ENCODE measurements at regions not wholly inside any gene's neighbourhood (a gene's known extent, or its start where the extent isn't known, plus 50 kb on each side); places are given as distances from the start of the nearest gene placed in this dataset.

DNA sequence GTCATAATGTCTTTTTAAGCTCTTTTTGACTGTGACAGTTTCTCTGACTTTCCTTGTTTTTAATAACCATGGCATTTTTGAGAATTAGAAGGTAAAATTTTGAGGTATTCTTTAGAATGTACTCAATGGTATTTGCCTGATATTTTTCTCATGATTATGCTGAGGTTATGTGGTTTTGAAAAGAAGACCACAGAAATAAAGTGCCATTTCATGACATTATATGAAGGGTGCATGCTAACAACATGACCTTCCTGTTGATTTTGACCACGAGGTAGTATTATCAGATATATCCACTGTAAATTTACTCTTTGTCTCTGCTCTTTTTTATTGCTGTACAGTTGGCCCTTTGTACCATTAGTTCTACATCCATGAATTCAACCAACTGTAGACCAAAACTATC, 1418.5 kb downstream of the PLA2G4A start:
- no CpG with 5 or more reads among the region's 1 CpG for WGBS (ENCODE audit: insufficient coverage, insufficient read length)
- H3K27ac ChIP-seq (ENCODE audit: low read length), result no peak overlapping the region
- no peaks in the 10 kb centered on the region for H3K27me3 ChIP-seq (ENCODE audit: control insufficient read depth, insufficient read depth, low read length)
- no peaks in the 10 kb centered on the region for H3K9me3 ChIP-seq (ENCODE audit: control insufficient read depth, insufficient read depth, low read length)
- no peaks in the 10 kb centered on the region for H3K36me3 ChIP-seq (ENCODE audit: control insufficient read depth, insufficient read depth, low read length)
- H3K4me3 ChIP-seq (ENCODE audit: low read length), result no peak overlapping the region
- DNase-seq (ENCODE audit: low read depth, low spot score), result no peak
- H3K4me1 ChIP-seq (ENCODE audit: control insufficient read depth, insufficient read depth, low read length), result no peaks in the 10 kb centered on the region

DNA sequence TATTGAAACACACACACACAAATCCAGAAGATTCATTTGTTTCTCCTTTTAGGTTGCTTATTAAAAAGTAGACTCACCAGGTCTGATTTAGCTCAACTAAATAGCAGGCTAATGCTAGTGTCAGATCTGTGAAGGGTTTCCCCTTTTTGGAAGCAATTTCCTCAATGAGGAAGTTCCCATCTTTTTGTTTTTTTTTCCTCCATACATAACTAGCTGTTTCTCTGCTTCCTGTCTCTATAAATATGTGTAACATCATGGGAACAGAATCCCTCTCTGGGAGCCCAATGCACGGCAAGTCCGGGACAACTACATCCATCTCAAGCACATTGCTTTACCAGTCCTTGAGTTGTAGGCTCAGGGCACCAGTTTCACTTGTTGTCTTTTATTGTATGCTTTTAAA, 1421.1 kb downstream of the PLA2G4A start:
- DNase-seq (ENCODE audit: low read depth, low spot score), result no peak
- no CpG with 5 or more reads among the region's 2 CpGs for WGBS (ENCODE audit: insufficient coverage, insufficient read length)
- Histone ChIP-seq H3K4me3 (ENCODE audit: low read length) (no peak overlapping the region), H3K36me3 (ENCODE audit: control insufficient read depth, insufficient read depth, low read length) (no peaks in the 10 kb centered on the region), H3K4me1 (ENCODE audit: control insufficient read depth, insufficient read depth, low read length) (no peaks in the 10 kb centered on the region), H3K27ac (ENCODE audit: low read length) (no peak overlapping the region), H3K27me3 (ENCODE audit: control insufficient read depth, insufficient read depth, low read length) (no peaks in the 10 kb centered on the region), H3K9me3 (ENCODE audit: control insufficient read depth, insufficient read depth, low read length) (no peaks in the 10 kb centered on the region)

DNA sequence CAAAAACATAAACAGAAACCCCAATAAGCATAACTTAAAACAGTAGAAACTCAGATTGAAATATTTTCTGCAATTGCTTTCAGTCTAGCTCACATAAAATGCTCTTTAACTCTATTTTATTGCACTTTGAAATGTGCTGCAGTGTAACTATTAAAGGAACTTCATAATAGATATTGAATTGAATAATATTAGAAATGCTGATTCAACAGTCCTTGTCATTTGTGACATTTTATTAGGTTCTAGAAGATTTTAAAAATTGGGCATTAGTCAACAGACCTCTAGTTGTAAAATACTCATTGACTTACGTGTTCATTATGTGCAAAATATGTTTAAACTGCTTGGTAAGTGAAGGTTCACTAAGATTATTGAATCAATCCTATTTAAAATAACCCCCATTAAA, 1422.3 kb downstream of the PLA2G4A start:
- Histone ChIP-seq H3K27me3 (ENCODE audit: control insufficient read depth, insufficient read depth, low read length) (no peaks in the 10 kb centered on the region), H3K9me3 (ENCODE audit: control insufficient read depth, insufficient read depth, low read length) (no peaks in the 10 kb centered on the region), H3K27ac (ENCODE audit: low read length) (no peak overlapping the region), H3K36me3 (ENCODE audit: control insufficient read depth, insufficient read depth, low read length) (no peaks in the 10 kb centered on the region), H3K4me1 (ENCODE audit: control insufficient read depth, insufficient read depth, low read length) (no peaks in the 10 kb centered on the region), H3K4me3 (ENCODE audit: low read length) (no peak overlapping the region)
- no CpG with 5 or more reads among the region's 1 CpG for WGBS (ENCODE audit: insufficient coverage, insufficient read length)
- no peak for DNase-seq (ENCODE audit: low read depth, low spot score)

DNA sequence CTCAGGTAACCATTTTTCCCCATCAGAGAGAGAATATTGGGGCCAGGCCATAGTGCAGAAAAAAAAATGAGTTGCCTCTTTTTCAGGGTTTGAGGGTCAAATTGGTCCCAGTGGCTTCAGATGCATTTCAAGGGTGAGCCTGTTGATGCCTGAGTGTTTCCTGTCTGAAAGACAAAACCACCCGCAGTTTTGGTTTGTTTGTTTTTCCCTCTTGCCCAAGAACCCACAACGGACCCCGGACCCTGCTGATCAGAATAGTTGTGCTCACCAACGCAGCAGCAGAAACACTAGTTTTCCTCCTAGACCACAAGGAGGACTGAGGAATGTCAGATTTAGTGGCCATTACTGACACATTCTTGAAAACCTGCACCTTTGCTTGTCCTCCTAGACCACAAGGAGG, 1433.1 kb downstream of the PLA2G4A start:
- Histone ChIP-seq H3K27me3 (ENCODE audit: control insufficient read depth, insufficient read depth, low read length) (no peaks in the 10 kb centered on the region), H3K4me3 (ENCODE audit: low read length) (no peak overlapping the region), H3K4me1 (ENCODE audit: control insufficient read depth, insufficient read depth, low read length) (no peaks in the 10 kb centered on the region), H3K9me3 (ENCODE audit: control insufficient read depth, insufficient read depth, low read length) (no peaks in the 10 kb centered on the region), H3K36me3 (ENCODE audit: control insufficient read depth, insufficient read depth, low read length) (no peaks in the 10 kb centered on the region), H3K27ac (ENCODE audit: low read length) (no peak overlapping the region)
- WGBS (ENCODE audit: insufficient coverage, insufficient read length), result no CpG with 5 or more reads among the region's 4 CpGs
- DNase-seq (ENCODE audit: low read depth, low spot score), result no peak

DNA sequence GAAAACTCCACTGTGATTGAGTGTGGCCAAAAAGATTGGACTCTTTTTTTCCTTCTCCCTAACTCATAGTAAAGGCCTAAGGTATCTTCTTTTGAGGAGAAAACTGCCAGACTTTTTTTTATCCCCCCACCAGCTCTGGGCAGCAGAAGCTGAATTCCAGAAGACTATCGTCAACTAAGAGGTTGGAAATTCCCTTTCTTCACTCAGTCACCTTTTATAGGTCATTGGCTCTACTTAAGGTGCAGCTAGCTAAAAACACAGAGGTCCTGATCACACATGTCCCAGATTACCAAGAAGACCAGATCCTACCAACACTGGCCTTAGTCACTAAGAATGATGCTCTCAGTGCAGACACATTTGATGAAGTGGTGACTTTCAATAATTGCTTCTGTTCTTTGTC, 1441.2 kb downstream of the PLA2G4A start:
- WGBS (ENCODE audit: insufficient coverage, insufficient read length), result no CpG with 5 or more reads among the region's 1 CpG
- no peaks in the 10 kb centered on the region; the same call in 1 of the 2 replicates for H3K27me3 ChIP-seq (ENCODE audit: control insufficient read depth, insufficient read depth, low read length)
- DNase-seq (ENCODE audit: low read depth, low spot score), result no peak
- no peak overlapping the region for H3K27ac ChIP-seq (ENCODE audit: low read length)
- H3K4me1 ChIP-seq (ENCODE audit: control insufficient read depth, insufficient read depth, low read length), result no peaks in the 10 kb centered on the region
- H3K36me3 ChIP-seq (ENCODE audit: control insufficient read depth, insufficient read depth, low read length), result no peaks in the 10 kb centered on the region
- H3K9me3 ChIP-seq (ENCODE audit: control insufficient read depth, insufficient read depth, low read length), result no peaks in the 10 kb centered on the region
- H3K4me3 ChIP-seq (ENCODE audit: low read length), result no peak overlapping the region

DNA sequence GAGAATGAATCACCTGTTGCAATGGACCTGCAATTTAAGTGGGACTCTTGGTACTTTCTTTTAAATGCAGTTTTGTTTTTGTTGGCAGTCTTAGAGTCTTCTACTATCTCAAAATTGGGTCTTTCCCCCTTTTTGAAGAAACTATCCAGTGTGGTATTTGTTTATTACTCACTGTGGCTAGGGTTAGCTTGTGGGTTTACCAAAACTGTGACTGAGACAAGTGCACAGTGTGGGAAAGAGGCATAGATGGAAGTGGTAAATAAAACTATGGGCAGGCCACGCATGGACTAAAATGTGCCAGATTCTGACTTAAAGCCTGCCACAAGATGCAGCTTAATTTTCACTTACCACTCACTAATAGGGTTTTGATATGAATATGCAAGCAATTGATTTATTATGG, 1441.7 kb downstream of the PLA2G4A start:
- H3K27me3 ChIP-seq (ENCODE audit: control insufficient read depth, insufficient read depth, low read length), result no peaks in the 10 kb centered on the region; the same call in 1 of the 2 replicates
- H3K27ac ChIP-seq (ENCODE audit: low read length), result no peak overlapping the region
- no peak for DNase-seq (ENCODE audit: low read depth, low spot score)
- no peaks in the 10 kb centered on the region for H3K9me3 ChIP-seq (ENCODE audit: control insufficient read depth, insufficient read depth, low read length)
- no peak overlapping the region for H3K4me3 ChIP-seq (ENCODE audit: low read length)
- no CpG with 5 or more reads among the region's 1 CpG for WGBS (ENCODE audit: insufficient coverage, insufficient read length)
- H3K36me3 ChIP-seq (ENCODE audit: control insufficient read depth, insufficient read depth, low read length), result no peaks in the 10 kb centered on the region
- H3K4me1 ChIP-seq (ENCODE audit: control insufficient read depth, insufficient read depth, low read length), result no peaks in the 10 kb centered on the region

DNA sequence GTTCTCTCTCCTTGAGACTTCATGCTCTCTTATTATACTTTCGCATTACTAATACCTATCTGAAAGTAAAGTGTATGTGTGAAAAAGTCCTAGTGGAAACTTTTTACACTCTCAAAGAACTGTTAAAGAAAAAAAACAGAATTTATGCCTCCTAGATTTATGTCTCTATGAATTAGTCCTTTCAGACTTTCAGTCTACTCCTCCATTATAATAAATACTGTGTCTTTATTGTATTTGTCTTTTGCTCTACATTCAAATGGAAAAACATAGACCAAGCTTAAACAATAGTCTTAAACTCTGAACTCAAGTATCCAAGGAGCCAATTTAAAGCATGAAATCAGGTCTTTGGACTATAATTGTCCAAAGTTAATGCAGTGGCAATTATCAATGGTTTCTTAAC, 1449.0 kb downstream of the PLA2G4A start:
- Histone ChIP-seq H3K9me3 (ENCODE audit: control insufficient read depth, insufficient read depth, low read length) (no peaks in the 10 kb centered on the region), H3K27me3 (ENCODE audit: control insufficient read depth, insufficient read depth, low read length) (no peaks in the 10 kb centered on the region), H3K4me3 (ENCODE audit: low read length) (no peak overlapping the region), H3K27ac (ENCODE audit: low read length) (no peak overlapping the region), H3K4me1 (ENCODE audit: control insufficient read depth, insufficient read depth, low read length) (no peaks in the 10 kb centered on the region), H3K36me3 (ENCODE audit: control insufficient read depth, insufficient read depth, low read length) (no peaks in the 10 kb centered on the region)
- no CpG with 5 or more reads among the region's 1 CpG for WGBS (ENCODE audit: insufficient coverage, insufficient read length)
- no peak for DNase-seq (ENCODE audit: low read depth, low spot score)

DNA sequence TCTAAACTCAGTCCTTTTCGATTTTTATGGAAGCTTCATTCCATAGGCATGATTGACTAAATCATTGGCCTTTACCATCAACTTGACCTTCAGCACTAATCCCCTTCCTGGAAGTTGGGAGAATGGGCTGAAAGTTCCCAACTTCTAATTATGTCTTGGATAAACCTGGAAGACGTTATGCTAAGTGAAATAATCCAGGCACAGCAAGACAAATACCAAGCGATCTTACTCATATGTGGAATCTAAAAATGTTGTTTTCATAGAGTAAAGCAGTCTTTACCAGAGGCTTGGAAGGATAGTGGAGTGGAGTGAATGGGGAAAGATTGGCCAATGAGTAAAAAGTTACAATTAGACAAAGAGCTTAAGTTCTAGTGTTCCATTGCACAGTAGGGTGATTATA, 1453.2 kb downstream of the PLA2G4A start:
- no peak overlapping the region for H3K27ac ChIP-seq (ENCODE audit: low read length)
- WGBS (ENCODE audit: insufficient coverage, insufficient read length), result no CpG with 5 or more reads among the region's 3 CpGs
- H3K9me3 ChIP-seq (ENCODE audit: control insufficient read depth, insufficient read depth, low read length), result no peaks in the 10 kb centered on the region
- no peaks in the 10 kb centered on the region for H3K4me1 ChIP-seq (ENCODE audit: control insufficient read depth, insufficient read depth, low read length)
- H3K27me3 ChIP-seq (ENCODE audit: control insufficient read depth, insufficient read depth, low read length), result no peaks in the 10 kb centered on the region
- H3K4me3 ChIP-seq (ENCODE audit: low read length), result no peak overlapping the region
- no peak for DNase-seq (ENCODE audit: low read depth, low spot score)
- no peaks in the 10 kb centered on the region for H3K36me3 ChIP-seq (ENCODE audit: control insufficient read depth, insufficient read depth, low read length)

DNA sequence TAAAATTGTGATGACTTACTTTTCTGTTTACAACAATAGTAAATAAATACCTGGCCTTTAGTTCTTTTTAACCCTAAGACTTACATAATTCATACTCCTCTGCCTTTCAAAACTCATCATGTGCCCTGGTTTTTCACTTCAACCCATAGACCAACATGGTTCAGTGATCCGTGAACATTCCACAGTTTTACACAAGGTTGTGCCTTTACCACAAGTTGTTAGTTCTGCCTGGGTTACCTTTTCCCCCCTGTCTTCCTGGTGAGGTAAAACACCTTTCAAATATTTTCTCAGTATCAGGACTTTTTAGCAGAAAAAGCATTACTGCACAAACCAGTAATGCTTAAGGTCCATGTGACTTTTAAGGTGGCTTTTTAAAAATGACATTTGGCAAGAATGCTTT, 1466.4 kb downstream of the PLA2G4A start:
- Histone ChIP-seq H3K27me3 (ENCODE audit: control insufficient read depth, insufficient read depth, low read length) (no peaks in the 10 kb centered on the region), H3K27ac (ENCODE audit: low read length) (no peak overlapping the region), H3K4me1 (ENCODE audit: control insufficient read depth, insufficient read depth, low read length) (no peaks in the 10 kb centered on the region), H3K9me3 (ENCODE audit: control insufficient read depth, insufficient read depth, low read length) (no peaks in the 10 kb centered on the region; the same call in 1 of the 2 replicates), H3K36me3 (ENCODE audit: control insufficient read depth, insufficient read depth, low read length) (no peaks in the 10 kb centered on the region), H3K4me3 (ENCODE audit: low read length) (no peak overlapping the region)
- DNase-seq (ENCODE audit: low read depth, low spot score), result no peak
- WGBS (ENCODE audit: insufficient coverage, insufficient read length), result no CpG with 5 or more reads among the region's 1 CpG

DNA sequence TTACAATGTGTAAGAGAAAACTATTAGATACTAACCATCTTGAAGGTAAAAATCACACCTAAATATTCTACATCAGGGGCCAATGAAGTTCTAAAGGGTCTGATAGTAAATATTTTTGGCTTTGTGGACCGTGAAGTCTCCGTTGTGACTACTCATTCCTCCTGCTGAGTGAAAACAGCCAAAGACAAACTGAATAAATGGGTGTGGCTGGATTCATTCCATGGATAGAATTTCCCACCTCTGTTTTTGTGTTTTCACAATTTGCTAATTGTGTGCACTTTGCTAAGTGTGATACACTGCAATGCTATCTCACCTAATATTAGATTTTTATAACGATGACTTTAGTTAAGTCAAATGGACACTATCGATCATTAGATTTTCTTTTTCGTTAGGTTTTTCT, 1474.0 kb downstream of the PLA2G4A start:
- no peaks in the 10 kb centered on the region for H3K27me3 ChIP-seq (ENCODE audit: control insufficient read depth, insufficient read depth, low read length)
- no peak overlapping the region for H3K4me3 ChIP-seq (ENCODE audit: low read length)
- H3K36me3 ChIP-seq (ENCODE audit: control insufficient read depth, insufficient read depth, low read length), result no peaks in the 10 kb centered on the region
- no peaks in the 10 kb centered on the region for H3K4me1 ChIP-seq (ENCODE audit: control insufficient read depth, insufficient read depth, low read length)
- H3K9me3 ChIP-seq (ENCODE audit: control insufficient read depth, insufficient read depth, low read length), result no peaks in the 10 kb centered on the region
- no peak for DNase-seq (ENCODE audit: low read depth, low spot score)
- no peak overlapping the region for H3K27ac ChIP-seq (ENCODE audit: low read length)
- no CpG with 5 or more reads among the region's 5 CpGs for WGBS (ENCODE audit: insufficient coverage, insufficient read length)

DNA sequence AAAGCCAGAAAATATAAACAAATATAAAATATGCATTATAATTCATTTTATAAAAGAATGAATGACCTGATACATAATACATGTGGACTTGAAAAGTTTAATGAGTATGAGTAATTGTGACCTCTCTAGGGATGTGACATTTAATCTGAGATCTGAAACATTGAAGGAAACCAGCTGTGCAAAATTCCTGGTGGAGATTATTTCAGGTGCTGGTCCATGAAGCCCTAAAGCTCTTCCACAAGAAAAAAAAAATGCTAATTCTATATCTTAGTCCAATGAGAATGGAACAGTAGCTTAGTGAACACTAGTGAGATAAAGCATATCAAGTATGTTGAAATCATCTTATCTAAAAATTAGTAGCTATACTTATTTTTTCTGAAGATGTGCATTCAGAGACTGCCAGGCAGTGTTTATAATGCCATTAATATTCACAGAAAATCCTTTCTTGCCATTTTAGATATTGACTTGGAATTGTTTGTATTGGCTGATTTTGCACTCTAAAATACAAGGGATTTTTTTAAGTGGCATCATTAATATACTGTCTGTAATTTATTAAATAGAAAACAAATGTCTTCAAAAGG, 1485.9 kb downstream of the PLA2G4A start:
- no peaks in the 10 kb centered on the region for H3K4me1 ChIP-seq (ENCODE audit: control insufficient read depth, insufficient read depth, low read length)
- no peak for DNase-seq (ENCODE audit: low read depth, low spot score)
- H3K27me3 ChIP-seq (ENCODE audit: control insufficient read depth, insufficient read depth, low read length), result no peaks in the 10 kb centered on the region
- no peaks in the 10 kb centered on the region for H3K36me3 ChIP-seq (ENCODE audit: control insufficient read depth, insufficient read depth, low read length)
- no peak overlapping the region for H3K4me3 ChIP-seq (ENCODE audit: low read length)
- H3K27ac ChIP-seq (ENCODE audit: low read length), result no peak overlapping the region
- no peaks in the 10 kb centered on the region for H3K9me3 ChIP-seq (ENCODE audit: control insufficient read depth, insufficient read depth, low read length)

Data from iPS DF 6.9 (cell line).